Stimulated activated CD4-positive, alpha-beta T cell treated with anti-CD3 and anti-CD28 coated beads, Interleukin-2, amount 100 ng/mL, for 48 hours (primary cell): ENCODE measurements at regions not wholly inside any gene's neighbourhood (a gene's known extent, or its start where the extent isn't known, plus 50 kb on each side); places are given as distances from the start of the nearest gene placed in this dataset.

Source experiments
- DNase-seq, 2 donors: peaks; one replicate each; pipeline ENCODE4 v3.0.0-alpha.2; 2020

DNA sequence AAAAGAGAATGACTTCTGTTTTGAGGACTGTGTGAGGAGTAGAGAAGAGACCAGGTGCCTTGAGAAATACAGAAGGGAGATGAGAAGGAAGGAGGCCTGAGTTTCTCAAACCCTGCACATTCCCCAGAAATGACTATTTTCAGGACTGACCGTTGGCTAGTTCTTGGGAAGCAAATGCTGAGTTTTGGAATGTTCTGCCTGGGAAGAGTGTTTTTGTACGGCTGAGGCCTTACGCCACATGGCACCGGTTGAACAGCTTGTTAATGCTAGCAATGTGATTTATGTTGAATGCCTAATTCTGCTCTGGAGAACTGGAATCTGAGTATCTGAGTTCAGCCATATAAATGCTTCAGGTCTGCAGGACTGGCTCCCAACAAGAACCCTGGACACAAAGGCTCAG is 152.7 kb upstream of the ADAMTS16 start:
- DNase-seq = no peak

- DNase-seq = no peak
These were observed 151.0 kb upstream of the ADAMTS16 start for GRCh38 chr5:4989118-4989517.

GRCh38 chr5:4990017-4990416 is 150.1 kb upstream of the ADAMTS16 start:
- no peak for DNase-seq

- no peak for DNase-seq
These were observed 149.7 kb upstream of the ADAMTS16 start for GRCh38 chr5:4990462-4990861.

DNA sequence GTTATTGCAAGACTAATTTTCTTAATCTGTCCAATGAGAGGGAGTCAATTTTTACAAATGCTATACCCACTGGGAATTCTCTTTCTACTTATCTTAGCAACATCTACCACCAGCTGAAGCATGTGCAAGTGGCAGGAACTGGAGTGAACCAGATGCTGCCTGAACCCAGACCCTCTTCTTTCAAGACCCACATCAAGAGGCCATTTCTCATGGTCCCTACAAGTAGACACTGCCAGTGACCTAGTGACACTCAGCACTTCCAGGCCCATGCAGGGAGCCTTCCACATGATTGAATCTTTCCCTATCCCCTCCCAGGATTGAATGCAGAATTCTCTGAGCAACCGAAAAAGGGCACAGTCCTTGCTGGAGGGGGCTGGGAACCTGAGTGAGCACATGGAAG is 148.2 kb upstream of the ADAMTS16 start:
- DNase-seq = no peak

- no peak for DNase-seq
These were observed 145.1 kb upstream of the ADAMTS16 start for GRCh38 chr5:4995014-4995413.

- DNase-seq = no peak
These were observed 134.8 kb upstream of the ADAMTS16 start for GRCh38 chr5:5005353-5005752.

GRCh38 chr5:5006548-5006947 is 133.6 kb upstream of the ADAMTS16 start:
- DNase-seq = no peak

DNA sequence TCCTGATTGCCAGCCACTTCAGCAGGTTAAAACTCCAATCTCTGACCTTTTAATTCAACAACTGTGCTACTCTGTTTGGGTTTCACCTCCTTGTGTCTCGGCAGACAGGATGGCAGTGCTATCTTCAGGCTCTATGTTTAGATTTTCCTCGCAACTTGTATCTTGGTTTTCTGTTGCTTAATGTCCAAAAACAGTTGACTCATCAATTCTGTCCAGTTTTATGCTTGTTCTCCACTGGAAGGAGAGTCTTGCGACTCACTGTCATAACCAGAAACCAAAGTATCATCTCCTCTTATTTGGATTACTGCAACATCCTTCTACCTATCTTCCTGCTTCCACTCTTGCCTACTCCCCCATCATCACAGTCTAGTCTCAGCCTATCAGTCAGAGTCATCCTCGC is 130.9 kb upstream of the ADAMTS16 start:
- no peak for DNase-seq

GRCh38 chr5:5011151-5011550 is 129.0 kb upstream of the ADAMTS16 start:
- DNase-seq = no peak

DNA sequence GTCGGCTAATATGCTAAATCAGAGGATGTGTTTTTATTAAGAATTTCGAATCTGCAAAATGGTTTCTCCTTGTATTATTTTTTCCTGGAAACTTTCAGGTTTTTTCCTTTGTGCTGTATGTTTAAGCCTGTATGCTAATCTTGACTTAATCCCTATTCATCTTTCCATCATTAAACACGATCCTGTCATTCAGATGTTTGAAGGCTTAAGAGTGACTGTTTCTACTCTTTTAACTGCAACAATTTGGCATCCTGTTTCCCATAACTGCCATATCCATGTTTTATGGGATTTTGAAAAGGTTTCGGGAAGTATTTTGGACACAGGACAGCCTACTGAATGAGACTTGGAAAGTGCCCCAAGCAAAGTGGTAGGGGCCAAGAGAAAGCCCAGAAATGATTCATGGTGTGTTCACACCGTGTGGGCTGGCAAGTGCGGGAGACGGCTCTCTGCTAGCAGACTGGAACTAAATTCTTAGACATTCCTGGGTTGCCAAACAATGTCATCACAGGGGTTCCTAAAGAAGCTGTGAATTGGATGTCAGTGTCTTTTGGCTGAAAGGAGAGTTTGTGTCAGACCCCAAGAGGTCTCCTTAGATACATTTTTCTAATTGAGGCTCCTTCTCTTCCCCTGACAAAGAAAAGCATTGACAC is 125.4 kb upstream of the ADAMTS16 start:
- DNase-seq = no peak

DNA sequence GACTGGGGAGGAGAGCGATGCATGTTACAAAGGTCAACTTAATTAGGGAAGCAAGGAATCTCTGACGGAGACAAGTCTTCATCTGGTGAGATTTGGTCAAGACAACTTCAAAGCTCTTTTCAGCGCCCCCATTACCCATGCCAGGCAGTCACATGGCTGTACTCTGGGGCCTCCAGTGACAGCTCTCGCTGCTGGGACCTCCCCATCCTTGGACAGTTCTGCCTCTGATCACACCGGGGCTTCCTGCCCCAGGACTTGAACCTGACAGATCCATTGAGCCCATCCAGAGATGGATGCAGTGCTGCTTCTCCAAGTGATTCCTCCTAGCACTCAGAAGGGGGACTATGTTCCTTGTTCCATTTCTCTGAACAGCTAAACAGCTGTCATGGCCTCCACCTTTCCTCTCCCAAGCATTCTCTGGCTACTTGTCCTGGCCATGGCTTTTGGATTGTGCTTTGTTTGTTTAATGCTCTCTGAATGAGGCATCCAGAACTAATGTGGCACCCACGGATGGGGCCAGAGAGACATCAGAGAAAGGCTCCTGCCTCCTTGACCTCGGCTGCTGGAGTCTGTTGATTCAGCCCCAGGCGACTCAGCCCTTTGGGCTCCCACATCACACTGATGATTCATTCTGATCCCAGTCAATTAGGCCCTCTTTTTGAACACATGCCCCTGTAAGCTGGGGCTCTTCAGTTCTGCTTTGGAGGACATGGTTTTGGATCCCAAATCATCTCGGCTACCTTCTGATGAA is 122.1 kb upstream of the ADAMTS16 start:
- DNase-seq = no peak

DNA sequence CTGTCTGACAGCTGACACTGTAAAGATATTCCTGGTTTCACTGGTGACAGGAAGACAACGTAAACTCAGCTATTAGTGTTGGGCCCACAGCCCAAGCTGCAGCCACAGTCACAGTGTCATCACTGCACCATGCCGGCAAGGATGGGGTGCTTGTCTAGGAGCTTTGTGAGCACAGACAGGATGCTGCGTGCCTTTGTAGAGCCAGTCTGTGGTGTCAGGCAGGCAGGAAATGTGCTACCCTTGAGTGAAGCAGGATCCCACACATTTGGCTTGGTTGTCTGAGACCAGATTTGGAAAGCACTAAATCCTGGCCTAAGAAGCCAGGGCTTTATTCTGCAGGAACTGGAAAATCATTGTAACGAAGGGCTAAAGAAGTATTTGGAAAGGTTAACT is 121.6 kb upstream of the ADAMTS16 start:
- DNase-seq = no peak

- DNase-seq = no peak
These were observed 118.7 kb upstream of the ADAMTS16 start for GRCh38 chr5:5021436-5021835.

DNA sequence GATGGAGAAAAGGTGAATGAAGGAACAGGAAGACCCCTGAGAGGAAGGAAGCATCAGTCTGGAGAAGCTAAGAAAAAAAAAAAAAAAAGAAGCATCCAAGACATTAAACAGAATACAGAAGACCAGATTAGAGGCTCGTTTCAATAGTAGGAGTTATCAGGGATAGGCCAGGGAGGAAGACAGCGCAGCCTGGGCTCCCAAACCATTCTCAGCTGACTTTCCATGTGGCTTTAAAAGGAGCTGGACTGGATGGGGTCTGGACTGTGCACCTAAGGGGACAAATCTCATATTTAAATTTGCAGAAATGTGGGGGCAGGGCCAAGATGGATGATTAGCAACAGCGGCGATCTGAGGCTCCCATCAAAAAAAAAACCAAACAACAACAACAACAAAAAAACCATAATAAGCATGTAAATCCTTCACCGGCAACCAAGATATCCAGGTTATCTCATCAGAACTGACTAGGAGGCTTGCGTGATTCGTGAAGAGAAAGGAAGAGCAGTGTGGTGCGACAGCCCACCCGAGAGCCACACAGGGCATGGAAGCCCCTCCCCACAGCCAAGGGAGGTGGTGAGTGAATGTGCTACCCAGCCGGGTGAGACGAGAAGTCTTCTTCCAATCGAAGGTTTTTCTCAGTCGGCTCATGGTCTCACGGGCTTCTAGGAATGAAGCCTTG is 114.9 kb upstream of the ADAMTS16 start:
- no peak for DNase-seq

- no peak for DNase-seq
These were observed 114.2 kb upstream of the ADAMTS16 start for GRCh38 chr5:5025774-5026408.

GRCh38 chr5:5026409-5026785 is 113.7 kb upstream of the ADAMTS16 start:
- DNase-seq = no peak

DNA sequence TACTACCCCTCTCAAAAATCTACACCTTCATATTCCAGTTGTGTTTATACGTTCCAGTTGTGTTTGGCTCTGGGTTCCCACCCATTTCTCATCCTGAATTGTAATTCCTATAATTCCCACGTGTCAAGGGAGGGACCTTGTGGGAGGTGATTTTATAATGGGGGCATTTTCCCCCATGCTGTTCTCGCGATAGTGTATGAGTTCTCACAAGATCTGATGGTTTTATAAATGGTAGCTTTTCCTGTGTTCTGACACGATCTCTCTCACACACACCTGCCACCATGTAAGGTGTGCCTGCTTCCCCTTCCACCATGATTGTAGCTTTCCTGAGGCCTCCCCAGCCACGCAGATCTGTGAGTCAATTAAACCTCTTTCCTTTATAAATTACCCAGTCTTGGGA is 108.5 kb upstream of the ADAMTS16 start:
- no peak for DNase-seq

GRCh38 chr5:5037674-5038073 is 102.5 kb upstream of the ADAMTS16 start:
- no peak for DNase-seq

DNA sequence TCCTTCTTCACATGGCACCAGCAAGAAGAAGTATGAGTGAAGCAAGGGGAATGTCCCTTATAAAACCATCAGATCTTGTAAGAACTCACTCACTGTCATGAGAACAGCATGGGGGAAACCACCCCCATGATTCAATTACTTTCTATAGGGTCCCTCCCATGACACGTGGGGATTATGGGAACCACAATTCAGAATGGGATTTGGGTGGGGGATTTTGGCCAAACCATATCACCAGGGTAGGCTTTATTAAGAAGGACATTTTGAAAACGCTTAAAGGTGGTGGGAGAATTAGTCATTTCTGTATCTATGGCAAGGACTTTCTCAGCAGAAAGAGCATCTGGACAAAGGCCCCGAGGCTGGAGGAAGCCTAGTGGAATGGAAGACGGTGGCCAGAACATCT is 100.2 kb upstream of the ADAMTS16 start:
- DNase-seq = no peak

GRCh38 chr5:5040712-5041111 is 99.4 kb upstream of the ADAMTS16 start:
- DNase-seq = no peak

GRCh38 chr5:5042806-5043205 is 97.3 kb upstream of the ADAMTS16 start:
- DNase-seq = no peak

DNA sequence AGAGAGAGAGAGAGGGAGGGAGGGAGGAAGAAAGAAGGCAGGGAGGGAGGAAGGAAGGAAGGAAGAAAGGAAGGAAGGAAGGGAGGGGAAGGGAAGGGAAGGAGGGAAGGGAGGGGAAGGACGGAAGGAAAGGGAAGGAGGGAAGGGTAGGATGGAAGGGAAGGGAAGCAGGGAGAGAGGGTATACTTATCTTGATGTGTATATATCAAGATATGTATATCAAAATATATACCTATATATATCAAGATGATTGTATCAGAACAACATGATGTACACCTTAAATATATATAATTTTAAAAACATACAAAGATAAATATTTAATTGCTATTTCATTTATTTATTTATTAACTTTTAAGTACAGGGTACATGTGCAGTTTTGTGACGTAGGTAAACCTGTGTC is 96.8 kb upstream of the ADAMTS16 start:
- DNase-seq = no peak
